Adrenal gland (tissue), 9 donors: ENCODE measurements at regions not wholly inside any gene's neighbourhood (a gene's known extent, or its start where the extent isn't known, plus 50 kb on each side); places are given as distances from the start of the nearest gene placed in this dataset.

Experiments
- DNase-seq, 7 donors: peaks; one replicate each; pipeline ENCODE4 v3.0.0-alpha.2; 2019 to 2020
- H3K27ac ChIP-seq, 5 donors: fragments of 200-600 bp; sonication (generic) in 4 of 5; 1 replicate in 3 of 5; 2 replicates in 2 of 5; pipeline versions ENCODE4 v1.5.1 to v1.8.0; 2016 to 2020; ENCODE audit warnings: mild to moderate bottlenecking in 1 of 5
- H3K27me3 ChIP-seq: fragments of 200-600 bp; 2 replicates; pipeline ENCODE4 v1.8.0; 2021
- H3K36me3 ChIP-seq, 2 donors: fragments of 200-600 bp; replicated peaks in 1 of 2; 1 replicate in 1 of 2; 2 replicates in 1 of 2; pipeline versions ENCODE4 v1.5.1 to v1.8.0; 2018 to 2022
- H3K4me1 ChIP-seq, 2 donors: fragments of 200-600 bp; replicated peaks in 1 of 2; 1 replicate in 1 of 2; 2 replicates in 1 of 2; pipeline versions ENCODE4 v1.5.1 to v1.8.0; 2018 to 2021
- H3K4me3 ChIP-seq, 4 donors: fragments of 200-600 bp; sonication (generic) in 3 of 4; one replicate each; pipeline ENCODE4 v1.5.1; 2016 to 2018
- H3K9me3 ChIP-seq, 3 donors: fragments of 200-600 bp; sonication (generic) in 1 of 3; replicated peaks in 1 of 3; 1 replicate in 2 of 3; 2 replicates in 1 of 3; pipeline versions ENCODE4 v1.5.1 to v1.8.0; 2016 to 2021
- CTCF ChIP-seq, 6 experiments: fragments of 450-650 bp in 4 of 6; fragments of 200-600 bp in 2 of 6; sonication (generic) in 1 of 6; IDR thresholded peaks; 1 replicate in 5 of 6; 2 replicates in 1 of 6; pipeline versions ENCODE4 v1.5.1 to v1.8.0; 2016 to 2021; ENCODE audit warnings: antibody characterized with exemption in 6 of 6, mild to moderate bottlenecking in 2 of 6, moderate library complexity in 1 of 6
- POLR2A ChIP-seq, 2 donors: fragments of 450-650 bp; IDR thresholded peaks; one replicate each; pipeline ENCODE4 v1.6.1; 2017; ENCODE audit warnings: antibody characterized with exemption in 2 of 2, mild to moderate bottlenecking in 2 of 2, moderate library complexity in 1 of 2
- WGBS, 4 donors: extraction: QIAGEN DNeasy Blood & Tissue Kit in 2 of 4; methylation state at CpG; one replicate each; pipeline versions ENCODE4 v1.1.5 to v1.1.7; 2013 to 2017; 5-methylcytosine and 5-hydroxymethylcytosine counted together
- intact Hi-C, 2 donors: fragments of 100-400 bp; cut with DNase I; formaldehyde crosslinking; loops; one replicate each; pipeline versions ENCODE4 v1.14.1 to v1.15.0; 2022 to 2023
- donor health status: healthy with polysubstance abuse.
- donor health status: Bipolar disorder and iron deficiency.
- donor health status: DM: yes; HTN: yes; CAD: no.
- donor health status: DM: no; HTN: no; CAD: no.
- donor health status: DM: no; HTN: no; CAD: no.

- no peak for DNase-seq
- Histone ChIP-seq H3K27me3 (no peaks in the 10 kb centered on the region), H3K9me3 (no peaks in the 10 kb centered on the region), H3K27ac (no peak overlapping the region), H3K4me1 (no peaks in the 10 kb centered on the region), H3K36me3 (no peaks in the 10 kb centered on the region), H3K4me3 (no peak overlapping the region)
- intact Hi-C loops: no loop called here
- TF ChIP-seq CTCF (IDR thresholded peaks at IDR 0.05) (no peak), POLR2A (IDR thresholded peaks at IDR 0.05) (no peak)
Observed at GRCh38 chr1:106897976-106898375, 158.5 kb upstream of the PRMT6 start.

DNA sequence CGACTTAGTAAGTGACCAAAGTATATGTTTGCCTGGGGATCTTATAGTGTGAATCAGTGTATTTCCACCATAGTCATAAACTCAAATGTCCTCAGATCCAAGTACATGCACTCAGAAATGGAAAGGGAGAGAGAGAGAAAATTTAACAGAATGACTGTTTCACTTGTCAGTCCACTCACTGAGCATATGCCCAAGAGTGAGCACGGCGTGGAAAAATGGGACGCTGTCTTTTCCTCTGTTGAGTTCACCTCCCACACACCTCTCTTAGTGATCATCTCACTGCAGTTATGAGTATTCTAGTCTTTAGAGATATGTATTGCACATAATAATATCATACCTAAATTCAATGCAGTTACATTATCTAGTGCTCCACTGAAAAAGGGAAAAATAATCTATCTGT, 156.8 kb upstream of the PRMT6 start:
- H3K4me3 ChIP-seq: no peak overlapping the region
- DNase-seq: no peak
- no peaks in the 10 kb centered on the region for H3K9me3 ChIP-seq
- H3K27ac ChIP-seq: no peak overlapping the region
- WGBS, 4 donors: 73 to 88% (median 78%) methylated on average over 4 of the region's 4 CpGs
- TF ChIP-seq POLR2A (IDR thresholded peaks at IDR 0.05) (no peak), CTCF (IDR thresholded peaks at IDR 0.05) (no peak)
- intact Hi-C loops: no loop called here
- H3K4me1 ChIP-seq: no peaks in the 10 kb centered on the region
- no peaks in the 10 kb centered on the region for H3K27me3 ChIP-seq
- H3K36me3 ChIP-seq: no peaks in the 10 kb centered on the region

DNA sequence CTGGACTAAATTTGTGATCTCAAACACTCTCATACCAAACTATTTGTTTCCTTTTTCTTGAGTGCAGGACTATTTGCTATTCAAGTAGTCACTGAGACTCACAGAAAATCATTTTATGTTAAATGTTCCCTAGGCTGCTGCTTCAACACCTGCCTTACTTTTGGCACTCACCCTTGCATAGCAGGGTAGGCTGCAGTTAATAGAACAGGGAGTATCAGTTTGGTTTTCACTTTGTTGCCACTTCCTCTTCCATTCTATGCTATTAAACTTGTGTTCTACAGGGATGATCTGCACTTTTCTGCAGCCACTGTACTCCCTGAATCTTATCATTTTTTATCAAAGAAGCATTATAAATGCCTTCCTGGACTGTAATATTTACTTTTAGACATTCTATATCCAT, 148.7 kb upstream of the PRMT6 start:
- Histone ChIP-seq H3K4me3 (no peak overlapping the region), H3K27me3 (no peaks in the 10 kb centered on the region), H3K4me1 (no peaks in the 10 kb centered on the region), H3K36me3 (no peaks in the 10 kb centered on the region), H3K27ac (no peak overlapping the region), H3K9me3 (no peaks in the 10 kb centered on the region)
- TF ChIP-seq POLR2A (IDR thresholded peaks at IDR 0.05) (no peak), CTCF (IDR thresholded peaks at IDR 0.05) (no peak)
- intact Hi-C loops: no loop called here
- no peak for DNase-seq

- no peaks in the 10 kb centered on the region for H3K9me3 ChIP-seq
- H3K4me3 ChIP-seq: no peak overlapping the region
- intact Hi-C loops: no loop called here
- no peaks in the 10 kb centered on the region for H3K27me3 ChIP-seq
- no peak for DNase-seq
- 45 to 59% (median 50%) methylated on average over 1 of the region's 1 CpG for WGBS, 4 donors
- no peaks in the 10 kb centered on the region for H3K4me1 ChIP-seq
- no peak overlapping the region for H3K27ac ChIP-seq
- no peak for TF ChIP-seq POLR2A (IDR thresholded peaks at IDR 0.05)
- no peak for TF ChIP-seq CTCF (IDR thresholded peaks at IDR 0.05)
- H3K36me3 ChIP-seq: no peaks in the 10 kb centered on the region
Observed at GRCh38 chr1:106908689-106909088, 147.8 kb upstream of the PRMT6 start.
